ENCODE measurements at regions not wholly inside any gene's neighbourhood (a gene's known extent, or its start where the extent isn't known, plus 50 kb on each side); places are given as distances from the start of the nearest gene placed in this dataset.

DNA sequence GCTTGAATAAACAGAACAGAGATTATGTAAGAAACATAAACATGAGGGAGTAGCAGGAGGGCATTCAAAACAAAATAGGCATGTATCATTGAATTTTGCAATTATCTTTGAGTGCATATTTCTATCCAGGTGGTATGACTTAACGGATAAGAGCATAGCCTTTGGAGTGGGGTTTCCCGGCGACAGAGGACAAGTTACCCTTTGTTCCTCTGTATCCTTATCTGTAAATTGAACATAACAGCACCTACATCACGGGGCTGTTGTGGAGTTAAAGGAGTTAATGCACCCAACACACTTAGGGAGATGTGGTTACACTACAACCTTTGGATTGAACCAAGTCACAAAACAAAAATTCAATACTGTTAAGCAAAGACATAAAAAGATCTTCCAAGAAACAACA is 314.6 kb upstream of the KIF2A start:
- DNase-seq, result no peak
- Mint-ChIP-seq H3K27ac (no peak overlapping the region), H3K36me3 (no peaks in the 10 kb centered on the region), H3K4me3 (no peak overlapping the region), H3K4me1 (no peaks in the 10 kb centered on the region), H3K27me3 (peaks cover 5% of the 10 kb centered on the region), H3K9me3 (peaks cover 2% of the 10 kb centered on the region)

DNA sequence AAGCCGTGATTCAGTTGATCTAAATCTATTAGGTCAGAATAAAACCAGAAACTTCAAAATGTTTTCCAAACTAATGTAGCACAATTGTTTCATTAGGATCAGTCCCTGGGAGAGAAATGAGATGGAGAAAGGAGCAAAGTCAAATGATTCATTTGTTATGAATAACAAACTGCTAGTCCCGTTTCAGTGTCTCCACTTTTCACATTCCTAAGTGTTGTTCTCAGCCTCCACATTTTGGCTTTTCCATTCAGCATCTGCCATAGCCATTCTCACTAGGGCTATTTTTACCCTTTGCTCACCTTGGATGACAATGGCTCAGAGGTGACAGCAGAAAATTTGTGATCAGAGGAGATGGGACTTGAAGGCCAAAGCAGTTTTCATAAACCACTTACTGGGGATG is 314.1 kb upstream of the KIF2A start:
- Mint-ChIP-seq H3K4me3 (no peak overlapping the region), H3K36me3 (no peaks in the 10 kb centered on the region), H3K4me1 (no peaks in the 10 kb centered on the region), H3K9me3 (peaks cover 2% of the 10 kb centered on the region), H3K27ac (no peak overlapping the region), H3K27me3 (peaks cover 5% of the 10 kb centered on the region)
- DNase-seq, result no peak

DNA sequence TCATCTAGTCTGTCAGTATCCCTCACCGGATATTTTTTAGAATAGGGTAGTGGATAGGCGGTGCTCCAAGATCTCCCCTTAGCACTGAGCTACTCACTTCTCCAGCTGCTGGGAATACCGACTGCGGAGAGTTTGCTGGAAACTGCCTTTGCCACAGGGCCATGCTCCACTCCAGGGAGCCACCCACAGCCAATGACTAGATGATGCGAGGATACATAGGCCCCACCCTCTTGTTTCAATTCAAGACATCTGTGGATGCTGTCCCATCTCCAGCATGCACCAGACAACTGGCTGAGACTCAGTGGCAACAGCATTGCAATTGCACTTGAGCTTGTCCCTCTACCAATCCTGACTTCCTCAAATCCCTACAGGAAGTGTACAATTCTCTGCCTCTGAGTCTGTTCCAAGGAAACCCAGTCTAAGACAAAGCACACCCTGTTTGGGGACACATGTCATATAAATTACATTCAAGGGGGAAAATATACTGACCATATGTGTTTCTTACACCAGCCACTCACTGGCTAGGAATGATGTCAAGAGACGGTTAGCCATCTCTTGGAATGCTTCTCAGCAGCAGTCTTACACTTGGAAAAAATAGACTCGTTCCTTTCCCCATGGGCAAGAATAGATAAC is 312.6 kb upstream of the KIF2A start:
- H3K27me3 Mint-ChIP-seq, result peaks cover 5% of the 10 kb centered on the region
- H3K4me1 Mint-ChIP-seq, result no peaks in the 10 kb centered on the region
- no peak for DNase-seq
- H3K27ac Mint-ChIP-seq, result no peak overlapping the region
- H3K4me3 Mint-ChIP-seq, result no peak overlapping the region
- H3K36me3 Mint-ChIP-seq, result no peaks in the 10 kb centered on the region
- no peaks in the 10 kb centered on the region for H3K9me3 Mint-ChIP-seq

DNA sequence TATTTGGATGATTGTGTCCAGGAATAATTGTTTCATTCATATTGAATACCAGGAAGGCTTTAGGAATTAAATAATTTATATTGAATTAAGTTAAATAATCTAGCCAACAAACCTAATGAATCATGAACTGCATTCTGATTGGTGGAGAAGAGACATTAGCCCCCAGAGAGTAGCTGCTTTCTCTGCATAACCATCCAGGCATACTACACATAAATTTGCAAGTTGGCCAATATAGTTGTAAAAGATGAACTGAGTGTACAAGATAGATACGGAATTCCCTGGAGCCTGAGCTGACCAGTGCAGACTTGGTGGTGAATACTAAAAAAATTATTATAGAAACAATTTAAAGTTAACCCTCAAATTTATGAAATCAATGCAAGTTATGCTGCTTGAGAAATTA is 311.8 kb upstream of the KIF2A start:
- no peaks in the 10 kb centered on the region for H3K36me3 Mint-ChIP-seq

DNA sequence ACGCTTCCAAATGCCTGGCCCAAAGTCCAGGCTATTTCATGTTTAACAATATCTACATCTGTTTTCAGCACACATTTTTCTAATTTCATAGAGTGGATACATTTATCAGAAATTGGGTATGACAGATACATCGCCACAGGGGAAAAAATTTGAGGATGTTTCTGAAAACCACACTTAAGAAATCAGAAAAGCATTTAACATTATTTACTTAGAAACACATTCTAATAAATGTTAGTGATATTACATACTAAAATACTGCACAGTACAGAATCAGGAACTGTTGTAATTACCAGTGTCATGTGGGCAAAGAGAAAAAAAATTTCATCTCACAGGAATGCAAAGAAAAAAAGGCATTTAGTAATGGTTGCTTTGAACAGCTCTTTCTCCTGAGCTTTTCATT is 310.5 kb upstream of the KIF2A start:
- Mint-ChIP-seq H3K36me3 (no peaks in the 10 kb centered on the region), H3K27ac (no peak overlapping the region), H3K9me3 (no peaks in the 10 kb centered on the region), H3K4me1 (no peaks in the 10 kb centered on the region), H3K27me3 (no peaks in the 10 kb centered on the region), H3K4me3 (no peak overlapping the region)
- DNase-seq, result no peak

More for the DNA sequence above, 311.8 kb upstream of the KIF2A start:
- no peaks in the 10 kb centered on the region for H3K9me3 Mint-ChIP-seq
- H3K4me3 Mint-ChIP-seq, result no peak overlapping the region
- H3K27ac Mint-ChIP-seq, result no peak overlapping the region
- H3K27me3 Mint-ChIP-seq, result peaks cover 5% of the 10 kb centered on the region
- DNase-seq, result no peak
- H3K4me1 Mint-ChIP-seq, result no peaks in the 10 kb centered on the region

DNA sequence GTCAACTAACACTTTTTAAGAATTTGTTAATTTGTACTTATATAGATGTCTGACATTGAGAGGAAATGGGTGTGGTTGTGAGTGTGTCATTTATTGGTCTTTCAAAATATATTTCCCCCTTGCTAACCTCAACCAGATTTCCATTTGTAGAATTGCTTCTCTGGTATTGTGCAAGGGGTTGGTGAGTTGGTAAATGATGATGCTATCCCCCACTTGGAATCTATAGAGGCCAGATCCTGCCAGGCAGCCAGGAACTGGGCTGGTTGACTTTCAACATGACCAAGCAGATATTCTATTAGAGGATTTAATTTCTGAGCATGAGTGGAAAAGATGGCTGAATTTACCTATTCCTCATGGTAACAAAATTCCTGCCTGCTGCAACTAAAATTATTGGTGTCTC is 306.6 kb upstream of the KIF2A start:
- Mint-ChIP-seq H3K9me3 (no peaks in the 10 kb centered on the region), H3K4me1 (no peaks in the 10 kb centered on the region), H3K36me3 (no peaks in the 10 kb centered on the region), H3K27me3 (no peaks in the 10 kb centered on the region), H3K27ac (no peak overlapping the region), H3K4me3 (no peak overlapping the region)
- no peak for DNase-seq

DNA sequence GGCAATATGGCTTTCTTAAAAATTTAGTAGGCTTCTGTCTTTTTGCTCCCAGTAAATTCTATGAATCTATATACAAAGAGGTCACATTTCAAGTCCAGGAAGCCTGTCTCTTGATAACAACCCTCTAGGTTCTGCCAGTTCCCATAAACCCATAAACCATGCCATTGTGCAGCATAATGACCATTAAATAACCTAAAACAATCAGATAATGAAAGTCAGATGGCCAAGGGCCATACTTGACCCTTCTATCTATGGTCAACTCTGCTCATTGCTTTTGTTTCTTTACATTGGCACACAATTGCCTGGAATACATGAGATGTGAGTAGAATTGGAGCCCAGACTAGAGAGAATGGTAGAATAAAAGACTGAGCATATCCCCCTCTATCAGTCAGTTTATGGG is 305.4 kb upstream of the KIF2A start:
- no peak overlapping the region for H3K27ac Mint-ChIP-seq
- no peak for DNase-seq
- no peaks in the 10 kb centered on the region for H3K9me3 Mint-ChIP-seq

DNA sequence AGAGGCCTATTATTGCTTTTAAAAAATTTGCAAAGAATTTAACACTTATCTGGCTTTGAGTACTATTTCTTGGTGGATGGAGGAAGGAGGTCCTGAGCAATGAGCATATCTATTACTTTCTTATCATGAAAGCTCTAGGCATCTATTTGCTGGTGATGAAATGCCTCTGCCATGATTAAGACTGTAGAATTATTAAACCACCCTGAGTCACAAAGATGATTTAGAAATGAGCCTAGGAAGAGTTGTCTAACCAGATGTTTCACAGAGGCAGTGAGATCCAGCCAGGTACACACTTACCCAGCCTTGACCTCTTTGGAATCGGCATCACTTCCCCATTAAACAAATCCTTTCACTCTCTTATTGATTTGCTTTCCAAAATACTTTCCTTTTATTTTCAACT is 304.4 kb upstream of the KIF2A start:
- H3K36me3 Mint-ChIP-seq, result no peaks in the 10 kb centered on the region
- no peak overlapping the region for H3K4me3 Mint-ChIP-seq
- no peaks in the 10 kb centered on the region for H3K4me1 Mint-ChIP-seq
- H3K27me3 Mint-ChIP-seq, result peaks cover 8% of the 10 kb centered on the region
- H3K9me3 Mint-ChIP-seq, result no peaks in the 10 kb centered on the region
- H3K27ac Mint-ChIP-seq, result no peak overlapping the region
- DNase-seq, result no peak

More for the DNA sequence above, 305.4 kb upstream of the KIF2A start:
- no peaks in the 10 kb centered on the region for H3K4me1 Mint-ChIP-seq
- H3K4me3 Mint-ChIP-seq, result no peak overlapping the region
- no peaks in the 10 kb centered on the region for H3K36me3 Mint-ChIP-seq
- peaks cover 8% of the 10 kb centered on the region for H3K27me3 Mint-ChIP-seq

DNA sequence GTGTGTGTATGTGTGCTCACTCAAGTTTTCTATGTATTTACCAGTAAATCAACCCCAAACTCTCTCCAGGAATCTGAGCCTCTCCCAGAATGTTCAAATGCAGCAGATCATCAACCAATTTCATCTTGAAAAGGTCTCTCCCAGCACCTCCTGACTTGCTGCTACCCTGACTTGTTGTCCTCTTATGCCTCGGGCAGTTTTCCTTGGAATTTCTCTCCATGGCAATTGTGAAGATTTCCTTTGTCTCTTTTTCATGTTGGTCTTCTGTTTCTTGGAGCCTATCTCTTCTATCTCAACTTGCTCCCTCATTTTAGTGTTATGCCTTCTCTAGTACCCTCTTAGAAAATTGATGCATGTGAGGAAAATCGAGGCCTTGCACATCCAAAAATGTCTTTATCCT is 303.6 kb upstream of the KIF2A start:
- H3K4me1 Mint-ChIP-seq, result no peaks in the 10 kb centered on the region
- no peaks in the 10 kb centered on the region for H3K36me3 Mint-ChIP-seq
- no peak overlapping the region for H3K27ac Mint-ChIP-seq
- peaks cover 8% of the 10 kb centered on the region for H3K27me3 Mint-ChIP-seq
- H3K4me3 Mint-ChIP-seq, result no peak overlapping the region
- no peak for DNase-seq
- no peaks in the 10 kb centered on the region for H3K9me3 Mint-ChIP-seq

DNA sequence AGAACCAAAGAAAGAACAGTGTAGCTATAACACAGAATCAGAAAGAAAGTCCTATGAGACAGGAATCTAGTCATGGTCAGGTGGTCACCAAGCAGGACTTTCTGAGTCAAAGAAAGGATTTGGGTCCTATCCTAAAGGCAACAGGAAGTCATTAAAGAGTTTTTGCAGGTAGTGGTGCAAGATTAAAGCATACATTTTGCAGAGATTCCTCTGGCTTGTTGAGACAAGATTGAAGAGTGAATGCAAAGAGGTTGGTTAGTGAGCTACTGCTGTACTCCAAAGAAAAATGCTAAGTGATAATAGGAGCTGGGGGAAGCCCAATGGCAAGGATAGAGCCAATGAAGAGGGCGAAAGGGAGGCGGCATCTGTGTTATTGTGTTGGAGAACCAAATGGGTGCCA is 300.5 kb upstream of the KIF2A start:
- no peak for DNase-seq
- Mint-ChIP-seq H3K27ac (no peak overlapping the region), H3K36me3 (no peaks in the 10 kb centered on the region), H3K4me3 (no peak overlapping the region), H3K9me3 (no peaks in the 10 kb centered on the region), H3K27me3 (peaks cover 8% of the 10 kb centered on the region), H3K4me1 (no peaks in the 10 kb centered on the region)

DNA sequence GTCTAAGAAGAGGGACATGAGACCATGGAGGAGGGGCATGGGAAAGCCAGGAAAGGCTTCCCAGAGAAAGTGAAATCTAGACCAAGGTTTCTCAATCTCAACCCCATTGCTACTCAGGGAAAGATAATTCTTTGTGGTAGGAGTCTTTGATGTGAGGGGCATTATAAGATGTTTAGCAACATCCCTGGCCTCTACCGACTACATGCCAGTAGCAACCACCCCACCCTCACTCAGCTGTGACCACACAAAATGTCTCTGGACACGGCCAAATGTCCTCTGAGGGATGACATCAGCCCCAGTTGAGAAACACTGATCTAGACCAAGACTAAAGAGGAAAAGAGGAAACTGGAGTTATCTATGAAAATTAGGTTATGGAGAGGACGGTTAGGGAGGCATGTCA is 298.5 kb upstream of the KIF2A start:
- Mint-ChIP-seq H3K36me3 (no peaks in the 10 kb centered on the region), H3K4me3 (no peak overlapping the region), H3K27ac (no peak overlapping the region), H3K27me3 (peaks cover 8% of the 10 kb centered on the region), H3K4me1 (no peaks in the 10 kb centered on the region), H3K9me3 (no peaks in the 10 kb centered on the region)
- no peak for DNase-seq

DNA sequence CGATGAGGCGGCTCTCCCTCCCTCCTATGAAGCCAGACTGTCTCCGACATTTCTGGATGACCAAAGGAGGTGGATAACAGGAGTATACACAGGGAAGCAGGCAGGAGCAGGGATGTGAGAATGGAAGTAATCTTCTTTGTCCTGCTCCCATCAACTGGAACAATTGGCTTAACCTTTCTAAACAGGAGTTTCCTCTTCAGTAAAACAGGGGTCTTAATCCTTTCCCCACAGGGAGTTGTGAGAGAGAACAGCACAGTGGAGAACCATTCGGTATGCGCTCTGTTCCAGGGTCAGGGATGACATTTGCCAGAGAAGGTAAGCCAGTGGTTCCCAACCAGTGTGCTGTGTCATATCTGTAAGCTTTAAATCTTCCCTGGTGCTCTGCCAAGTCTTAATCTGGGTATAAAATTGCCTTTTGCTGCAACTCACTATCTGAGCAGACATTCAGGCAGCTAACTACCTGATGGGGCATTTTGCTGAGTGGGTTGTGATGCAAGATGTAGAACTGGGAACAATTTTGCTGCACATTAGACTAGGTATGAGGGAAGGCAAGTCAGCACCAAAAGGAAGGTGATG is 294.8 kb upstream of the KIF2A start:
- no peak for DNase-seq
- H3K27ac Mint-ChIP-seq, result no peak overlapping the region
- no peaks in the 10 kb centered on the region for H3K9me3 Mint-ChIP-seq
- H3K4me3 Mint-ChIP-seq, result no peak overlapping the region
- H3K4me1 Mint-ChIP-seq, result no peaks in the 10 kb centered on the region
- H3K36me3 Mint-ChIP-seq, result no peaks in the 10 kb centered on the region
- peaks cover 9% of the 10 kb centered on the region for H3K27me3 Mint-ChIP-seq

DNA sequence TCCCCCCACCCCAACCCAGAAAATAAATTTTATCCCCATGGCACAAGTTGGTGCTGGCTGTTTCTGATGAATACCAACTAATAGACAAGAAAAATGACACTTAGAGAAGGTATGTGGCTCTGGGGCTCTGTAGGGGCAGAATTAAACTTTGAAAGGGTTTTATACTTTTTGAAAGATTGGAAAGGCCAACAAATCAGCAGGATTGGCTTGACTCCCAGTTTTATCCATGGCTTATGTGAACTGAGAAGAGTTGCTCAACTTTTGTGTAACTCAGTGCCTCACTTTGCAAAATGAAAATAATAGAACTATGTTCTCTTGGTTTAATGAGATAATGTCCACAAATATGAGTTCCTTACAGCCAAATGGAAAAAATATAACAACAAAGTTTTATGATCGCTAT is 288.9 kb upstream of the KIF2A start:
- Mint-ChIP-seq H3K4me3 (no peak overlapping the region), H3K27me3 (peaks cover 12% of the 10 kb centered on the region), H3K36me3 (no peaks in the 10 kb centered on the region), H3K27ac (no peak overlapping the region), H3K4me1 (no peaks in the 10 kb centered on the region), H3K9me3 (no peaks in the 10 kb centered on the region)
- DNase-seq, result no peak

DNA sequence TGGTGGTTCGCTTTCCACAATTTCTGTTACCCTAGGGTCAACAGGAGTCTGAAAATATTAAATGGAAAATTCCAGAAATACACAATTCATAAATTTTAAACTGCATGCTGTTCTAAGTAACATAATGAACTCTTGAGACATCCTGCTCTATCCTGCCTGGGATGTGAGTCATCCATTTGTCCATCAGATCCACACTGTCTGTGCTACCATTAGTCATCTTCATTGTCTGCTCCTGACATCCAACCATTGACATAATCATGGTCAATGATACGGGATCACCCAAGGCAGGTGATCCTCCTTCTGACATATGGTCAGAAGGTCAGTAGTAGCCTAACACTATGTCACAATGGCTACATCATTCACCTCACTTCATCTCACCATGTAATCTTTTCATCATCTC is 276.7 kb upstream of the KIF2A start:
- Mint-ChIP-seq H3K4me3 (no peak overlapping the region), H3K27ac (no peak overlapping the region), H3K27me3 (no peaks in the 10 kb centered on the region), H3K9me3 (peaks cover 9% of the 10 kb centered on the region), H3K36me3 (no peaks in the 10 kb centered on the region), H3K4me1 (no peaks in the 10 kb centered on the region)
- no peak for DNase-seq

DNA sequence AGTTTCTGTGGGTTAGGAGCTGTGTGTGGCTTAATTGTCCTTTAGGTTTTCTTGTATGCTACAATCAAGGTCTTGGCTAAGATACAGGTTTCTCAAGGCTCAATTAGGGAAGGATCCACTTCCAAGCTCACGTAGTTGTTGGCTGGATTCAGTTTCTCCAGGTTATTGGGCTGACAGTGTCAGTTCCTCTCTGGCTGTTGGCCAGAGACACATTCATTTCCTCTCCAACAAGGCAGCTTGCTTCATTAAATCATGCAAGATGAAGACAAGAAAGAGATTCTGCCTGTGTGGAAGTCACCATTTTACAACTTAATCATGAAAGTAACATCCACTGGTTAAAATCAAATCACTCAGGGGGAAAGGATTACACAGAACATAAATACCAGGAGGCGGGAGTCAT is 275.7 kb upstream of the KIF2A start:
- Mint-ChIP-seq H3K9me3 (peaks cover 9% of the 10 kb centered on the region), H3K4me1 (no peaks in the 10 kb centered on the region), H3K27me3 (no peaks in the 10 kb centered on the region), H3K4me3 (no peak overlapping the region), H3K27ac (no peak overlapping the region), H3K36me3 (no peaks in the 10 kb centered on the region)
- DNase-seq, result no peak

DNA sequence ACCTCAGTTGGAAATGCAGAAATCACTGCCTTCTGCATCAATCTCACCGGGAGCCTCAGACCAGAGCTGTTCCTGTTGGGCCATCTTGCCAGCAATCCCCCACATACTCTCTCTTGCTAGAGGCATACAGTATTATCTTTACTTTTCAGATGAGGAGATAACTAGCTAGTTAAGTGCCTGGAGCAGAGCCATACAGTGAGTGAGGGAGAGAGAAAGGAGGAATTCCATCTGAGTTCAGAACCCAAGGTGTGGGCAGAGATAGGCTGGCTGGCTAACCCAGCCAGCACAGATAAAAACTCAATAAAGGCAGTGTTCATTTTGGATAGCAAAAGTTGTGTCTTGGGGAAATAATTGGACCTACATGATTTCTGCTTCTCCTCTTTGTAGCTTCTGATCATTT is 268.0 kb upstream of the KIF2A start:
- Mint-ChIP-seq H3K4me3 (no peak overlapping the region), H3K27ac (no peak overlapping the region), H3K9me3 (peaks cover 5% of the 10 kb centered on the region), H3K27me3 (no peaks in the 10 kb centered on the region), H3K36me3 (no peaks in the 10 kb centered on the region), H3K4me1 (no peaks in the 10 kb centered on the region)
- DNase-seq, result no peak
